CD4-positive, alpha-beta T cell treated with Interferon gamma for 1 hour (primary cell): ENCODE measurements at regions not wholly inside any gene's neighbourhood (a gene's known extent, or its start where the extent isn't known, plus 50 kb on each side); places are given as distances from the start of the nearest gene placed in this dataset.

Experiments used
- DNase-seq: peaks from one replicate; pipeline ENCODE4 v3.0.0-alpha.2; 2020

- DNase-seq = no peak
Observed at GRCh38 chr10:110399106-110399964, 94.6 kb upstream of the SMNDC1 start.

- no peak for DNase-seq
Observed at GRCh38 chr10:110399965-110400933, 95.5 kb upstream of the SMNDC1 start.

- DNase-seq = no peak
Observed at GRCh38 chr10:110401401-110402076, 96.2 kb upstream of the DUSP5 start.

- no peak for DNase-seq
Observed at GRCh38 chr10:110402077-110402416, 95.7 kb upstream of the DUSP5 start.

GRCh38 chr10:110403593-110403992 lies 94.1 kb upstream of the DUSP5 start:
- no peak for DNase-seq

GRCh38 chr10:110404413-110404812 lies 93.3 kb upstream of the DUSP5 start:
- no peak for DNase-seq

GRCh38 chr10:110404825-110405224 lies 92.9 kb upstream of the DUSP5 start:
- DNase-seq = no peak

GRCh38 chr10:110405380-110405779 lies 92.3 kb upstream of the DUSP5 start:
- DNase-seq = no peak

- no peak for DNase-seq
Observed at GRCh38 chr10:110407301-110408170, 90.2 kb upstream of the DUSP5 start.

GRCh38 chr10:110408203-110408871 lies 89.4 kb upstream of the DUSP5 start:
- no peak for DNase-seq

- DNase-seq = no peak
Observed at GRCh38 chr10:110408943-110409342, 88.8 kb upstream of the DUSP5 start.

- no peak for DNase-seq
Observed at GRCh38 chr10:110409488-110409887, 88.2 kb upstream of the DUSP5 start.

GRCh38 chr10:110409926-110410325 lies 87.8 kb upstream of the DUSP5 start:
- DNase-seq = no peak

- DNase-seq = no peak
Observed at GRCh38 chr10:110410329-110411046, 87.2 kb upstream of the DUSP5 start.

- DNase-seq = no peak
Observed at GRCh38 chr10:110411047-110411410, 86.7 kb upstream of the DUSP5 start.

- DNase-seq = no peak
Observed at GRCh38 chr10:110413049-110413783, 84.5 kb upstream of the DUSP5 start.

- no peak for DNase-seq
Observed at GRCh38 chr10:110413903-110414547, 83.7 kb upstream of the DUSP5 start.

- peak; percentile 91 for DNase-seq
Observed at GRCh38 chr10:110414548-110415309, 83.0 kb upstream of the DUSP5 start.

- DNase-seq = no peak
Observed at GRCh38 chr10:110415809-110416208, 81.9 kb upstream of the DUSP5 start.
